ENCODE measurements at regions not wholly inside any gene's neighbourhood (a gene's known extent, or its start where the extent isn't known, plus 50 kb on each side); places are given as distances from the start of the nearest gene placed in this dataset.
"Not testable (repeated sequence)": the region's sequence is repeated elsewhere in the genome, so short reads cannot be mapped to it uniquely, and the experiment has no call there.

GRCh38 chr4:3585567-3585966 is 53.3 kb upstream of the LRPAP1 start:
- Mint-ChIP-seq H3K27ac (peak overlapping the region in 1 of 10 donors; percentile 19), H3K4me3 (peak overlapping the region in 5 of 10 donors; percentile 7 to 61 (median 12)), H3K27me3 (peaks cover under 1 to 14% (median 6%) of the 10 kb centered on the region in 5 donors)
- DNase-seq, H3K4me1 Mint-ChIP-seq, ATAC-seq, H3K36me3 Mint-ChIP-seq, H3K9me3 Mint-ChIP-seq, POLR2A ChIA-PET: not testable (repeated sequence)

GRCh38 chr4:3582091-3582475 is 49.9 kb upstream of the LRPAP1 start:
- POLR2A ChIA-PET, result no interaction called here
- H3K4me3 Mint-ChIP-seq, result no peak overlapping the region
- no peaks in the 10 kb centered on the region for H3K9me3 Mint-ChIP-seq
- DNase-seq (no peak), ATAC-seq (no peak)
- peaks cover 6 to 39% (median 18%) of the 10 kb centered on the region in 5 donors for H3K27me3 Mint-ChIP-seq
- no peak overlapping the region for H3K27ac Mint-ChIP-seq
- H3K4me1 Mint-ChIP-seq, result peaks cover 0 to 6% (median 4%) of the 10 kb centered on the region in 4 donors
- no peaks in the 10 kb centered on the region for H3K36me3 Mint-ChIP-seq
